ENCODE measurements at regions not wholly inside any gene's neighbourhood (a gene's known extent, or its start where the extent isn't known, plus 50 kb on each side); places are given as distances from the start of the nearest gene placed in this dataset.
A peak's percentile ranks its signal among the peaks of the same experiment; 100 is the strongest.
"Not testable (repeated sequence)": the region's sequence is repeated elsewhere in the genome, so short reads cannot be mapped to it uniquely, and the experiment has no call there.

DNA sequence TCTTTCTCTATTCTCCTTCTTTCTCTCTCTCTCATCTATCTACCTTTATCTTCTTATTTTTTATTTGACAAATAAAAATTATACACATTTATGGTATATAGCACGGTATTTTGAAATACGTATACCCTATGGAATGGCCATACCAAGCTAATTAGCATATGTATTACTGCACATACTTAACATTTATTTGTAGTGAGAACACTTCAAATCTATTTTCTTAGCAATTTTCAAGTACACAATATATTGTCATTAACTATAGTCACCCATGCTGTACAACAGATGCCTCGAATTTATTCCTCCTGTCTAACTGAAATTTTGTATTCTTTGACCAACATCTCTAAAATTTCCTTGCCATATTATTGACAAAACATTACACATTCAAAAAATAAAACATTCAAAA is 447.1 kb downstream of the MIAT start:
- DNase-seq = no peak

DNA sequence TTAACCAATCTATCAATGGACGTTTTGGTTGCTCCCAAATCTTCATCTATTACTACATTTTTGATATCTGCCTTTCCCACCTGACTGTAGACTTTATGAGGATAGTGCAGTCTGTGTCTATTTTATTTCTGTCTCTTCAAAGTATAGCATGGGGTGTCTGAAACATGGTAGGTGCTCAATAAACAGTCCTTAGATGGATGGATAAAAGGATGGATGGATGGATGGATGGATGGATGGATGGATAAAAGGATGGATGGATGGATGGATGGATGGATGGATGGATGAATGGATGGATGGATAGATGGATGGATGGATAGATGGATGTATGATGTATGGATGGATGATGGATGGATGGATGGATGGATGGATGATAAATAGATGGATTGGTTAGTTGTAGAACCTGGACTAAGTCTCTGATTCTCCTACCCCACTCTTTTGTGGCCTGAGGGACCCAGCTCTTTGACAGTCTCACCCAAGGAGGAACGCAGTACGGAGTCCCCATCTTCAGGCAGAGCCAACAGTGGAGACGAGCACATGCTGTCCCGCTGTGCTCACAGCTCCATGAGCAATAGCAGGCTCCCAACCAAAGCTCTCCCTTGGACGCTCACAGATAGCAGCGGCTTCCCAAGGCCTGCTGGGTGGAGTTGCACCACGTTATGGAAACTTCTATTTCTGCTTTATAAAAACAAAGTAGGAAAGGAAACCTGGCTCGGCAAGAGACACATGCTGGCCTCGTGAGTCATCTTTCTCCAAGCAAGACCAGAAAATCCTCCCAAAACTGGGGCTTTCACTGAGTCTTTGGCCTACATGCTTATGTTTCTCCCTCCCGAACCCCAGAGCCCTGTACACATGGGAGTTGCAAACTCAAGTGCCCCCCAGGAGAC is 448.0 kb downstream of the MIAT start:
- DNase-seq = no peak

DNA sequence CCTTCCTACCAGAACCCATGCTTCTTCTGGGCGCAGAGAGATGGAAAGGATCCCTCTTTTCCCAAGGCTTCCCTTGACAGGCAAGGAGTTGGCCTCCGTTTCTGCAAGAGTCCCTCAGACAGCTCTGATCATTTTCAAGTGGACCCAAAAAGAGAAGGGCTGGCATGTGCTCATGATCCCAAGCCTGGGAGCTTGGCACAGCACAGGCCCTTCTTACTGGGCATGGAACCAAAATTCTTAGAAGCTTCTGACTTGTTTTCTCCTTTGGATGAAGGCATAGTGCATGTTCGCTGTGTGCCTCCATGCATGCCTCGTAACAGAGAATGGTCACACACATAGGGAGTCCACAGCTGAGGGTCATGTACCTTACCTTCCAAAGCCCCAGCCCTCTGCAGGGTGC is 449.6 kb downstream of the MIAT start:
- no peak for DNase-seq

DNA sequence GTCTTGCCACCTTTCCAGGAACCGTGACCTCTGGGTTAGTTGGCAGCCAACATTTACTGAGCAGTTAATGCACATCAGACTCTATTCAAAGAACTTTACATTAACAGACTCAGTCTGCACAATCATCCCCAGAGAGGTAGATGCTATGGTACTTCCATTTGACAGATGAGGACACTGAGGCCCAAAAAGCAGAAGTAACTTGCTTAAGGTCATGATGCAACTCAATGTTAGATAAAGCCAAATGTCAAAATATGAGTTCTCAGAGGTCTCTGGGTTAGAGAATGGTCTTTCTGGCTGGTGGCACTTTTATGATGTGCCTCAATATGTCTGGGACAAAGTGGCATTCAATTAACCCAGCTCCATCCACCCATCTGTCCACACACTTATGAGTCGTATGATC is 450.0 kb downstream of the MIAT start:
- no peak for DNase-seq

DNA sequence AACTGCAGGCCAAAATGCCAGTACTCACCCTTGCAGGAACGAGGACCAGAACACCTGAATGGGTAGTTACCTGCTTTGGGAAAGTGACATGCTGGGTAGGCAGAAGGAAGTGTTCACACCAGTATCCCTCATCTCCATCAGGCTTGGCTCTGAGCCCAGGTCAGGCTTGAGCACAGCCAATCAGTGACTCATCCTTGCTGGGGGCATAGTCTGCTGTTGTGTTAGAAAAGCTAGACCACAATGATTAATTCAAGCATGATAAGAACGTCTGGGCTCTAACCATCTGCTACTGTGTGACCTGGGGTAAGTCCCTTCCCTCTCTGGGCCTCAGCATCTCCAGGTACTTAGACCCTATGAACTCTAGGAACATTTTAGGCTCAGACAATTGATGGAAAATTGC is 450.4 kb downstream of the MIAT start:
- DNase-seq = no peak

DNA sequence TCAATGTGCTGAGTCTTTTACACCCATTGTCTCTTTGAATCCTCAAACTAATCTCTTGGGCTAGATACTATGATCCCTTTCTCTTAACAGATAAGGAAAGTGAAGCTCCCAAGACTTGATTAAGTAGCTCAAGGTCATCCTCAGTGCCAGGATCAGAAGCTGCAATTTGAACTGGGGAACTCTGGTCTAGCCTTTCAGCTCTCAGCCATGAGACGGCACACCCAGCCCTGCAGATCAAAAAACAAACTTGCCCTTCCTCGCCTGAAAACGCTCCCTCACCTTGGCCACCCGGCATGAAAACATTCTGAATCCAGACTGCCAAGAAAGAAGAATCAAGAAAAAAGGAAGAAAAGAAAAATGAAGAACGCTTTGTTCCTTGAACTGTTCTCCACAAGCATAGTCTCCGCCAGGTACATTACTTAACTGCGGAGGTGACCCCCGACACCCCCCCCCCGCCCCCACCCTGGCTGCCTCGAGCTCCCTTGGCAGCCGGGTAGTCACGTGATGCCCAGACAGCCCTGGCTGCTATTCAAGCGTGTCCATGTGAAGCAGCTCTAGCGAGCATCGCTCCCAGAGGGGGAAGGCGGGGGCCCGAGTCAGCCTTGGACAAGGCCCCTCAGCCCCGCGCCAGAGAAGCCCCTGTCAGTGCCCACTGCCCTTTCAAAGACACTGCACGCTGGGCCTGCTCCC is 451.2 kb downstream of the MIAT start:
- no peak for DNase-seq

DNA sequence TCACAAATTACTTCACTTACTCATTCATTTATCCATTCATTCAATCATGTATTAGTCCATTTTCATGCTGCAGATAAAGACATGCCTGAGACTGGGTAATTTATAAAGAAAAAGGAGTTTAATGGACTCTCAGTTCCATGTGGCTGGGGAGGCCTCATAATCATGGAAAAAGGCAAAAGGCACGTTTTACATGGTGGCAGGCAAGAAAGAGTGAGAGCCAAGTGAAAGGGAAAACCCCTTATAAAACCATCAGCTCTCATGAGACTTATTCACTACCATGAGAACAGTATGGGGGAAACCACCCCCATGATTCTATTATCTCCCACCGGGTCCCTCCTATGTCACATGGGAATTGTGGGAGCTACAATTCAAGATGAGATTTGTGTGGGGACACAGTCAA is 452.0 kb downstream of the MIAT start:
- DNase-seq = not testable (repeated sequence)

DNA sequence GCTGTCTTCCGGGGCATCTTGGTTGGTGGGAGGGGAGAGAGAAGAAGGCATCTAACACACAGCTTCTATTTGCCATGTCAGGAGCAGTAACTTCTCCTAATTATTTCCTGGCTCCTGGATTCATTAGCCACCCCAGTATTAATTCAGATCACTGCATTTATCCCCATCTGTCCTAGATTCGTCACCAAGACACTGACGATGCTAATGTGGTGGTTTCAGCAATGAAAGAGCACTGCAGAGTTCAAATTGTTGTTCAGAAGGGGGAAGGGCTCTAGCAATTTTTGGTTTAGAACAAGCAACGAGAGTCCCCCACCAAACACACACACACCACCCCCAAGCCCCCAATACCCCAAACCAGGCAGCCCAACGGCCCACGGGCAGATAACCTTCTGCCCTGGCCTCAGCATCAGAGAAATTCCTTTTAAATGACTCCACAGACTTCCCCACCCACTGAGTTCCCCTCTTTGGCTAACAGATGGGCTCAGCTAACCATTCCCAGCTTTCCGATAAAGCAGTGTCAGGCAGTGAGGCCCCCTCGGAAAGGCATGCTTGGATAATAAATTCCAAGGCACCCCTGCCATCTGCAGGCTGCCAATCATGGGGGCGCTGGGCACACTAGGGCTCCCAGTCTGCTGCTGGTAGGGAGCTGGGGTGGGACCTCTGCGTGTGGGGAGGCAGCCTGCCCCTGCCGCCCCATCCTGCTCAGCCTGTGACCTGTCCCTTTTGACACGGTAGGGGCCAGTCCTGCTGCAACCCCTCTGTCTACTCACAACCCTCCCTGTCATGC is 453.5 kb downstream of the MIAT start:
- no peak for DNase-seq

DNA sequence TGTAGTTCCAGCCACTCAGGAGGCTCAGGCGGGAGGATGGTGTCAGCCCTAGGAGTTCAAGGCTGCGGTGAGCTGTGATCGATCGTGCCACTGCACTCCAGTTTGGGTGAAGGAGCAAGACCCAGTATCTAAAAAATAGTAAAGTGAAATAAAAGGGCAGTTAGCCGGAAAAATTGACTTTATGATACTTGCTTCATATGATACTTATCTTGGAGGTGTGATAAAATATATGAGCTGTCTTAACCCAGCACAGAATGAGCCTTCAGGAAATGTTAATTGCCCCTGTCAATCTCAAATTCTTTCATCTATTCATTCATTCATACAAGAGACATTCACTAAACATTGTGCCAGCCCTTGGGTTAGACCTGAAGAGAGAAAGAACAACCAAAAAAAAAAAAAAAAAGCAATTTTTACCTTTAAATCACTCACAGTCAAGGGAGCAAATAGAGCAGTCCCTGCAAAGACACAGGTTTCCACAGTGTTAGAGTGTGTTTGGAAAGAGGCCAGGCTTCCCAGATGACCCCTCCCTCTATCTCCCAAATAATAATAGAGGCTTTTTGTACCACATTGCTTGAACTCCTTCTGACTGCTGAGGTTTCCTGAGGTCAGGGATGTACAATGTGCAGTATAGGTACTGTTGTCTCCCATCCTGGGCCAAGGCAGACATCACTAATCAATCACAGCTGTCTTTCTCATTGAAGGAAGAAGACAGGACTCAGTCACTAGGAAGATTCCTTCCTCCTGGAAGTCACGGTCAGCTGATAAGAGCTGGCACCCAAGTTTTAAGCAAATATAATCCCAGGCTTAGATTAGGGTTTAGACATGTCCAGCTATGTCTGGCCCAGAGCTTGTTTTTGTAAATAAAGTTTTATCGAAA is 454.6 kb downstream of the MIAT start:
- no peak for DNase-seq

DNA sequence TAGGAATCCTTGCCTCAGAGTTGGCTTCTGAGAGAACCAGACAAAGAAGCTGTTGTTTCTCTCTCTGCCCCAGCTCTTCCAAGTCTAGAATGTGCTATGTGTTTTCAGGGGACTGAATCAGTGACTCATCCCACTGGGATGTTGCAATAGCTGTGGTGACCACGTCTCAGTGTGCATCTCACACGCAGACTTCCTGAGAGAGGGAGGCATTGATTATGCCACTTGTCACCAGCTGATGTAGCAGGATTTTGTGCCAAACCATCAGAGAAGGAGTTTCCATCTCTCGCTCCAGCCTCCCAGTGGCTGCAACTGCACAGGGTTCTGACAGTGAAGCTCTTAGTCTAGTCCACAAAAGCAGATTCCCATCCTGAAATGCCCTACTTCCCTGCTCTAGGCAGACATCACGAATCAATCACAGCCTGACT is 455.8 kb downstream of the MIAT start:
- peak; percentile 11 for DNase-seq

DNA sequence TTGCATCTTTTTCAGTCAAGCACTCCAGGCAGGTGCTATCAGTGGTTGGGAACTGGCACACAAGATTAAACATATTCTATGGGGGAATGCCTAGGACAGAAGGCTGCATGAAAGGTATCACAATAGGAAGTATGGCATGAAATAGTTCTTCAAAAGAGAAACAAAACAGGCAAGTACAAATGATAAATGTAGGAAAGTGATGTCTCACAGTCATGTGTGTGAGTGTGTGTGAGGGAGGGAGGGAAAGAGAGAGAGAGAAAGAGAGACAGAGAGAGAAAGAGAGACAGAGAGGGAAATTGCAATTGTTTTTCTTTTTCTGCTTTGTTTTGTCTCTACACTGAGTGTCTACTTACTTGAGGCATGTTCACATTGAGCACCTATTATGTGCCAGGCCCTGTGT is 456.3 kb downstream of the MIAT start:
- DNase-seq = no peak

DNA sequence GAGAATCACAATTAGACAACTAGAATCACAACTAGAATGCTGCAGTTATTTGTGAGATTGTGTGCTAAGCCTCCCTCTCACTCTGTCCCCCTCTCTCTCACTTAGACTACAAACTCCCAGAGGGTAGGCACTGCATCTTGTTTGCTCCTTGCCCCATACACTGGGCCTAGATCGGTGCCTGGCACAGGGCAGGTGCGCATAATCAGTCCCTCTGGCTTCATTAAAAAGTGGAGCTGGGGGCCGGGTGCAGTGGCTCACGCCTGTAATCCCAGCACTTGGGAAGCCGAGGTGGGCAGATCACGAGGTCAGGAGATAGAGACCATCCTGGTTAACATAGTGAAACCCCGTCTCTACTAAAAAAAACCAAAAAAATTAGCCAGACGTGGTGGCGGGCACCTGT is 456.8 kb downstream of the MIAT start:
- DNase-seq = no peak

DNA sequence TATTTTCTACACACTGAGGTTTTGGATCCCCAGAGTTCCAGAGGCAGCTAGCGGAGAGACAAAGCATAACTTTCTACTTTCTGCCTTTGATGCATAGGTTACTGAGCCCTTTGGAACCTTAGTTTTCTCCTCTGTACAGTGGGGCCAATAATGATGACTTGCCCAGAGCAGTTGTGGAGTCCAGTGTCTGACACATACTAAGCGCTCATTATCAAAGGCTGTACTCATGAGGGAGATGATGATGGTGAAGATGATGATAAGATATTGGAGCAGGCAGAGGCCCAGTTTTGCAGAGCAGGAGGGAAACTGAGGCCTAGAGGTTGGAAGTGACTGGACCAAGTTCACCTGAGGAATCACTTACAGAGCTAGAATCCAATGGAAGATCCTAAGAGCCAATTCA is 458.0 kb downstream of the MIAT start:
- no peak for DNase-seq

DNA sequence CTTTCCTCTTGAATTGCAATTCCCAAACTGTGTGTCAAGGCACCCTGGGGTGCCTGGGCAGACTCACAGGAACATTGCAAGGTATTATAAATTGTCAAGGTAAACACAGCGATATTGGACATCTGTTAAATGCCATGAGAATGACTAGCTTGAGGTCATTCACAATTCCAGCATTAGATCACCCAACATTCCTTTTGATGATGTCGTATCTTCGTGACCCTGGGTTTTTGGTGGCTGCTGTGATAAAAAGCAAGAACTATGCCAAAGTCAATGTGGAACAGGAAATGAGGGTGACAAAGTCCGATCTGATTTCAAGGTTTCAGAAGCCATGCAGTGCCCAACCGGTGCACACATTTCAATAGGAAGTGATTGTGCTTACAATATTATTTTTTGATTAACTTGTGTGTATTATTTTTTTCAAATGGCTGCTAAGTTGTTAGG is 458.4 kb downstream of the MIAT start:
- no peak for DNase-seq

DNA sequence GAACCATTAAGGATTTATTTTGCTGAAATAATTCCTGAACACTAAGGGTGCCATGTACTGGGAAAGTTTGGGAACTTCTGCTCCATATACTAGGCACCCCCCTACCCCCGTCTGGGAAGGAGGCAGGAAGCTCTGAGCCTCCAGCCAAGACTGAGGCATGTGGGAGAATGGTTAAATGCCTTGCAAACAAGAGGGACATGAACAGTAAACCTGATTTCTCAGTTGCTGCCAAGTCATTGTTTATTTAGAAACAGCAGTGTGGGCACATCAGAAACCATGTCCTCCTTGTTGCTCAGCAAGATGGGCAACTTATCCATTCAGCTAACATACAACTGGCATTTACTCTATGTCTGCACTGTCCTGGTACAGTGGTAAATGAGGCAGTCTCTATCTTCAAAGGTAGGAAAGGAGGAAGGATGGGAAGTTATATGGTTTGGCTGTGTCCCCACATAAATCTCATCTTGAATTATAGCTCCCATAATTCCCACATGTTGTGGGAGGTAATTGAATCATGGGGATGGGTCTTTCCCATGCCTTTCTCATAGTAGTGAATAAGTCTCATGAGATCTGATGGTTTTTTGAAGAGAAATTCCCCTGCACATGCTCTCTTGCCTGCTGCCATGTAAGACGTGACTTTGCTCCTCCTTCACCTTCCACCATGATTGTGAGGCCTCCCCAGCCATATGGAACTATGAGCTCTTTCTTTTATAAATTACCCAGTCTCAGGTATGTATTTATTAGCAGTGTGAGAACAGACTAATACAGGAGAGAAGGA is 459.1 kb downstream of the MIAT start:
- DNase-seq = no peak

DNA sequence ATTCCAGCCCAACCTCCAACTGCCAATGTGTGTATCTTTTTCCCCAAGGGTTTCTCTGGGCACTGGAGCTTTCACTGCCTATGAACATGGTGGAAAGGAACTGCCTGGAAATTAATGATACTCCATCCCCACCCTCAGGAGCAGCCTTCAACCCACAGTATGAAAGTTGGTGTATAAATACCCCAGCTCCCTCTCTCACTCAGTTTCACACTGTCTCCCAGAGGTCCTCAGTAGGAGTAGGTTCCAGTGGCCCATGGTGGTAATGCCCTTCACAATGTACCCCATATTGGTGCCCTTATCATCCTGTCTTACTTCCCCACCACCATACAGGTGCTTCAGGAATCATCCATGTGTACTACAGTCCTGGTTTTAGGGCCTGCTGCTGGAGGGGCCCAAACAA is 462.6 kb downstream of the MIAT start:
- DNase-seq = no peak

DNA sequence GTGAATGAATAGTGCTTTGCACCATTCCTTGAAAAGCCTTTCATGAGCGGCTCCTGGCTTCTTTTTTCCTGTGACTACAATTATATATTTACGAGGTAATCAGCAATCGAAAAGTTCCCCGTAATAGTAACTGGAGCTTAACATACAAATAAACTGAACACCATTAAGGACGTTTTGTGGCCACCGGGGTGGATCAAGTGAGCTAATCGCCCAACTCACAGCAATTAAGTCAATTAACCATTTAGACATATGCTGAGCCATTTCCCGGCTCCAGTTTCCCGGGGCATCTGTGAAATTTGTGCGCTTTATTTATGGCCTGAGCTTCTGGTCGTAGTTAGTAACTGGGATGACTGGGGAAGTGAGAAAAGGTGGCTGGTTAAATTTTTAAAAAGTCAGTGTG is 465.2 kb downstream of the MIAT start:
- no peak for DNase-seq

DNA sequence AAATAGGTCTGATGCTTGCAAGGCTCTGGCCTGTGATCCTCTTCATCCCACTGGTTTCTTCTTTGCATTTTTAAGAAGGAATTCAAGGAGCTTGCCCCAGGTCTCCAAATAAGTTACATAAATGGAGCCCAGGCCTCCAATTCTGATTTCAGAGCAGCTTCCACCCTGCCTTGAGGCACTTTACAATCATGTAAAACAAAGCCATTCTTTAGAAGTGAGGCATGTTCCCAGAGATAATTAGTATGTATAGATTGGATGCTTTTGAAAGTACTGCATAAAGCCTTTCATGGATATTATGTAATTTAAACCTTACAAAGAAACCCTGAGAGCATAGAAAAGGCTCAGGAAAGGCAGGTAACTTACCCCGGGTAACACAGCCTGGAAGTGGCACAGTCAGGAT is 466.5 kb downstream of the MIAT start:
- DNase-seq = no peak

DNA sequence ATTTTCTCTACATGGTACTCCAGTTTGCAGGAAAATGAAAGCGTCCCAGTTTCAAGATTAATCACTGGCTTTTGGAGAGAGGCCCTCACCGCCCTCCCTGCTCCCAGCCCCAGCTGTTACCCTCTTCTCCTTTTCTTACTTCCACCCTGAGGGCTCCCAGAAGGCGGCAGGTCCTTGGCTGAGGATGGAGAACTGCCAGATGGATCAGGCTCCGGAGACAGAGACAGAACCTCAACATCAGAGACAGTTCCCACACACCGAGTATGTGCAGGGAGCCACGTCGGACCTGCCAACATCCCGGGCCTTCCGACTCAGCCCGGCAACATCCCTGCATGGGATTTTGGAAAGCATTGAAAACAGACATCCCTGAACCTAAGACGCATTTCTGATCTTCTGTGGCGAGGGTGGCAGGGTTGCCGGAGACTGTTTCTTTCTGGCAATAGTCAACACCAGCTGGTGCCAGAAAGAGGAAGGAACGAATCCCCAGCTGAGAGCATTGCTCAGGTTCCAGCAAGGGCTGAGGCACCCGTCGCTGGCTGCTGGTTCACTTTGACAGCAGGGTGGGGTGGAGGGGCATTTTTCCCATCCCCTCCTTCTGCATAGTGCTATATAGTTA is 467.1 kb downstream of the MIAT start:
- no peak for DNase-seq

DNA sequence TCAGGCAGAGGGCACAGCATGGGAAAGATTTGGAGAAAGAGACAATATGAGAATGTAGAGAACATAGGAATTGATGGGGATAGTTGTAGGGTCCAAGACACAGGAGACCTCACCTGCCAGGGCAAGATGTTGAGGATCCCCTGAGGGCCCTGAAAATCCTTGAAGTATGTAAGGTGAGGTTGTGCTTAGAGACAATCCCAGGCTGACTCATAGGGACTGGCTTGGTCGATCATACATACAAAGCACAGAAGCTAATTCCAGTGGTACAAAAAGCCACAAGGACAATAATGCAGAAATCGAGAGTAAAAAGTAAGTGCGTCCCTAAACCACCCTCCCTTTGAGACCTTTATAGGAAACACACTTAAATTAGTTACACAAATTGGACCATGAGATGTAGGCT is 468.2 kb downstream of the MIAT start:
- DNase-seq = no peak

DNA sequence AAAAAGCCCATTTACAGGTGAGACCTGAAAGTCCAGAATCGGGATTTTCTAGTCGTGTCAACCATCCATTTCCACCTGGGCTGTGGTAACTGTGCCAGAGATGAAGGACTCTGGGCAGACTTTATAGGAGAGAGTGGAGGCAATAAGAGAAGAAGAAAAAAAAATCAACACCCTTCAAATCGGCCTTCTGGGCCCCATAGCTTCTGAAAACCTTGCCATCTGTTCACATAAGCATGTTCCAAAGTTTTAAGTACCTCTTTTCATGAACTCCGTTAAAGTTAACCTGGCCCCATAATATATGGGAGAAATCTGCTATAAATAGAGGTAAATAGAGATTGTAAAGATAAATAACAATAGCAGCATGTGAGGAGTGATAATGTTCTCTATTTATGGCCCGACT is 470.5 kb downstream of the MIAT start:
- no peak for DNase-seq
